ENCODE measurements at regions not wholly inside any gene's neighbourhood (a gene's known extent, or its start where the extent isn't known, plus 50 kb on each side); places are given as distances from the start of the nearest gene placed in this dataset.
A peak's percentile ranks its signal among the peaks of the same experiment; 100 is the strongest.

DNA sequence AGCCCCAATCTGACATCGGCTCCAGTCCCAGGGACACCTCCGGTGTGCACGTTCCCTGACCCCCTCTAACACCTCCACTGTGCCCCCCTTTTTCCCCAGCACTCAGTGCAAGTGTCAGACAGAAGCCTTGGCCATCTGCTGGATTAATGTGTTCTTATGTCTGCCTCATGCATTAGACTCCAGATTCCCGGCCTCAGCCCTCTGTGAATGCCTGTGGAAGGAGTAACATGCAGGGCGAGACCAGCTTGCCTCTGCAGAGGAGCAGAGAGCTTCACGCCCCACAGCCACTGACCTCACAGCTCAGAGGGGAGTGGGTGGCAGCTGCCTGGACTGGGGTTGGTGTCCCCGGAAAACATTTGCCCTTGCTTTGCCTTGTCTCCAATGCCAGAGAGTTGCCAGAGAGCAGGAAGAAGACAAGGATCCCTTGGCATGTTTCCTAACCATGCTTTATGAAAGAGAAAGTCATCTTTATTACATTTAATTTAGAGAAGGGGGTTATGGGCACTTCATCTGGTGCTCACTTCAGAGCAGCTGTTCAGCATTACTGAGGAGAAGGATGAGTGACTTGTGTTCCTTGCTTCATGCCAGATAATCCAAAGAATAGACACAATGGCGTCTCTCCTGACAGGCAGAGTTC lies 91.6 kb upstream of the CXCL12 start:
- no peak for DNase-seq (ENCODE audit: low spot score)

GRCh38 chr10:44477046-44477425 lies 92.1 kb upstream of the CXCL12 start:
- DNase-seq (ENCODE audit: low spot score) = no peak

DNA sequence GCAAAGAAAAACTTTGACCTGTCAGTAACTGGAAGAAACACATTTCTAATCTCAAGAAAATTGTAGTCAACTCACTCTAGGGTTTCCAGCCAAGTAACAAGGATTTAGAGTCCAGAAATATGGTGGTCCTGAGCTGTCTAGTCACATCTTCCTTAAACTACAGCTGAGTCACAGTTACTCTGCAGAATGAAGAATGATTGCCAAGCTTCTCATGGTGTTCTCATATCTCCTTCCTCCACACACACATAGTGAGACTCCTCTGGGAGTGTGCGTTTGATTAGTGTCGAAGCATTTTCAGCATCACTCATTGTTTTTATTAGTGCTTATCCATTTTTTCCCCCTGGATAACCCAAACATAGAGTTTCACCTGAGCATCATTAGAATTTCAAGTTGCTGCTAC lies 93.1 kb upstream of the CXCL12 start:
- DNase-seq (ENCODE audit: low spot score) = no peak

GRCh38 chr10:44478876-44479705 lies 94.2 kb upstream of the CXCL12 start:
- DNase-seq (ENCODE audit: low spot score) = peak; percentile 21

DNA sequence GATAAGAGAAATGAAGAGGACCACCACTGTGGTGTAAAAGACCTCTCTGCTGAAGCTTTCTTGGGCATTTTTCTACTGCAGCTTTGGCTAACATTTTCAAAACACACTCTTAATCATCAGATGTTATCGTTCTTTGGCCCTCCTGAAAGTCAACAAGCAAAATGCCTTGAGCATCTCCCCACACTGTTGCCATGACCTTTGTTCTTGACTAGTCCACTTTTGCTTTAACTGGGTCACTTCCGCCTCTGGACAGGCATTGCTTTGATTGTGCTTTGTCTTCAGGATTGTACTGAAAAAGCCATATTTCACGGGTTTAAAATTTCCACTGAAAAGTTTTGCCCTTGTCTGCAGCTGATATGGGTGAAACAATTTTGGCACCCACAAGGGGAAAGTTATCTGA lies 107.8 kb upstream of the CXCL12 start:
- DNase-seq (ENCODE audit: low spot score) = no peak

- DNase-seq (ENCODE audit: low spot score) = no peak
These were observed 113.3 kb upstream of the CXCL12 start for GRCh38 chr10:44498222-44498621.

DNA sequence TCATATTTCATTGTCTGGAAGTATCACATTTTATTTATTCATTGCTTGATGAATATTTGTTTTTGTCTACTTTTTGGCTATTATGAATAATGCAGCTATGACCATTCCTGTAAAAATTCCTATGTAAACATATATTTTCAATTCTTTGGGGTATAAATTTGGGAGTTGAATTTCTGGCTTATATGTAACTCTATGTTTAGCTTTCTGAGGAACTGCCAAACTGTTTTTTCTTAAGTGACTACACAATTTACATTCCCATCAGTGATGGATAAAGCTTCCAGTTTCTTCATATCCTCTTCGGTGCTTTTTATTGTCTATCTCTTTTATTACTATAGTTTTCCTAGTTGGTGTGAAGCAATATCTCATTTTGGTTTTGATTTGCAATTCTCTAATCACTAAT lies 115.6 kb upstream of the CXCL12 start:
- DNase-seq (ENCODE audit: low spot score) = no peak

- no peak for DNase-seq (ENCODE audit: low spot score)
These were observed 121.5 kb upstream of the CXCL12 start for GRCh38 chr10:44506386-44506785.

DNA sequence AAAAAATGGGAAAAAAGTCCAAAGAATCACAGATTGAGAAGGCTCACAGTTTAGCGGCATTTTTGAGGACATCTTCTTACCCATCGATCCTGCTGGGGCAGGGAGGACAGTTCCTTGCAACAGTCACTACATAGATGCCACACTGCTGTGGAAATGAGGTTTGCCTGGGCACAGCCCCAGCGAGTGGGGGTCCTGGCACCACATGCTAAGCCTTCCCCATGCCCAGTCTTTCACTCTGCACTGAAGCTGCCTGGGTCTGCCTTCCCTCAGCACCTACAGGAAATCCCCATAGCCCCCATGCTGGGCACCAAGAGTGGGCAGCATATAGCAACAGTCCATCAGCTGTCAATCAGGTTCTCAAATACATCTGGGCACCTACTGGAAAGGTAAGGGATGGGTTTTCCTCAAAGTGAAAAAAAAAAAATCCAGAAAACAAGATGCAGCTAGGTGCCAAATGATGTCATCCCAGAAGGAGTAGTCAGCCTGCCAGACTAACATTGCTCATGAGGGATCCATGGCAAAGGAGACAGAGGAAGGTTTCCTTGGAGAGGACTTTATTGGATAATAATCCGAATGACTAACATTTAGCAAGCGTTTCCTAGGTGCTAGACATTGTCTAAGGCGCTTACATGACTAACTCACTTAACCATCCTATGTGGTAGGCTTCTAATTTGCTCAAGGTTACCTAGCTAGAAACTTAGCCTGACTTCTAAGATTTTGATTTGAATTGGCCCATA lies 125.7 kb upstream of the CXCL12 start:
- DNase-seq (ENCODE audit: low spot score) = no peak

DNA sequence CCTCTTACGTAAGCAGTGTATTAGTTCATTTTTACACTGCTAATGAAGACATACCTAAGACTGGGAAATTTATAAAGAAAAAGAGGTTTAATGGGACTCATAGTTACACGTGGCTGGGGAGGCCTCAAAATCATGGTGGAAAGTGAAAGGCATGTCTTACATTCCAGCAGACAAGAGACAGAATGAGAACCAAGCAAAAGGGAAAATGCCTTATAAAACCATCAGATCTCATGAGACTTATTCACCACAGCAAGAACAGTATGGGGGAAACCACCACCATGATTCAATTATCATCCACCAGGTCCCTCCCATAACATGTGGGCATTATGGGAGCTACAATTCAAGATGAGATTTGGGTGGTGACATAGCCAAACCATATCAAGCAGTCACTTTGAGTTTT lies 126.3 kb upstream of the CXCL12 start:
- no peak for DNase-seq (ENCODE audit: low spot score)

- DNase-seq (ENCODE audit: low spot score) = no peak
These were observed 126.7 kb upstream of the CXCL12 start for GRCh38 chr10:44511601-44512000.

GRCh38 chr10:44512431-44513022 lies 127.6 kb upstream of the CXCL12 start:
- no peak for DNase-seq (ENCODE audit: low spot score)

DNA sequence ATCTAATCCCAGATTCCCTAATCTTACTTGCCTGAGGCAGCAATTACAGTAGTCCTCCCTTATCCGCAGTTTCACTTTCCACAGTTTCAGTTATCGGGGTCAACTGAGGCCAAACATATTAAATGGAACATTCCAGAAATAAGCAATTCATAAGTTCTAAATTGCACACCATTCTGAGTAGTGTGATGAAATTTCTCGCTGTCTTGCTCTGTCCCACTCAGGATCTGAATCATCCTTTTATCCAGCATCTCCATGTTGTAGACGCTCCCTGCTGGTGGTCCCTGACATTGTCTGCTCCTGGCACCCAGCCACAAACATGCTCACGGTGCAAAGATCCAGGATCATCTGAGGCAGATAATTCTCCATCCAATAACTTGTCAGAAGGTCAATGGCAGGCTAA lies 128.7 kb upstream of the CXCL12 start:
- DNase-seq (ENCODE audit: low spot score) = no peak

GRCh38 chr10:44516891-44517290 lies 132.0 kb upstream of the CXCL12 start:
- no peak for DNase-seq (ENCODE audit: low spot score)

DNA sequence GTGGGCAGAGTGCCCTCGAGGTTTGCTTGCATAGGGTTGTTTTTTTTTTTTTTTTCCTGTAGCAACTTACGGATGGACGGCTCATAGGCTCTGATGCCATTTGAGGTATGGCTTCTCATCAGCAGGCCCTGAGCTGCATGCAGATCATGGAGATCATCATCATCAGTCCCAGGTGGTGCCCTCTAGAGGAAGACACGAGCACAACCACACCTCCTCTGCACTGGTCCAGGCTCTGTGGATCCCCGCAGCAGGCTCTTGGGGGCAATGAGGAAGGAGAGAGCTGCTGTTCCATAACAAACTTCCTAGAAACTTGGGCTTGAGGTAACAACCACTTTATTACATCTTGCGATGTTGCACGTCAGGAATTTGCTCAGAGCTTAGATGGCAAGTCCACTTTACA lies 132.7 kb upstream of the CXCL12 start:
- no peak for DNase-seq (ENCODE audit: low spot score)

DNA sequence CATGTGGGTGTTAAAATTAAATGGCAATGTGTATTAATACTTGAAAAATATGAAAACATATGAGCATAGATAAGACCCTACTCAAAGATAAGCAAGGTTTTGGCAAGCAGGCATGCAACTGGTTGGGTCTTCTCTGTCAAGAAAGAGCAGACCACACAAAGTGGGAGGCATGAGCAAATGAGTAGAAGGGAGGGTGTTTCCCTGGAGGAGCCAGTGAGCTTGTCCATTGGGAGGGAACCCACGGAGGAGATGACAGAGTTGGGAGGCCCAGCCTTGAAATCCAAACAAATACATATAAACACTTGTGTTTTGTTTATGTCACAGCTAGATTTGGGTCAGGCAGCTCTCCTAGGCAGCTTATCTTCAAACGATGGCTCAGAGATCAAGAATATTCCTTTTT lies 134.5 kb upstream of the CXCL12 start:
- DNase-seq (ENCODE audit: low spot score) = no peak

- DNase-seq (ENCODE audit: low spot score) = no peak
These were observed 135.8 kb upstream of the CXCL12 start for GRCh38 chr10:44520651-44521050.

- no peak for DNase-seq (ENCODE audit: low spot score)
These were observed 154.3 kb upstream of the CXCL12 start for GRCh38 chr10:44539178-44539577.

GRCh38 chr10:44552726-44553125 lies 167.8 kb upstream of the CXCL12 start:
- DNase-seq (ENCODE audit: low spot score) = no peak

DNA sequence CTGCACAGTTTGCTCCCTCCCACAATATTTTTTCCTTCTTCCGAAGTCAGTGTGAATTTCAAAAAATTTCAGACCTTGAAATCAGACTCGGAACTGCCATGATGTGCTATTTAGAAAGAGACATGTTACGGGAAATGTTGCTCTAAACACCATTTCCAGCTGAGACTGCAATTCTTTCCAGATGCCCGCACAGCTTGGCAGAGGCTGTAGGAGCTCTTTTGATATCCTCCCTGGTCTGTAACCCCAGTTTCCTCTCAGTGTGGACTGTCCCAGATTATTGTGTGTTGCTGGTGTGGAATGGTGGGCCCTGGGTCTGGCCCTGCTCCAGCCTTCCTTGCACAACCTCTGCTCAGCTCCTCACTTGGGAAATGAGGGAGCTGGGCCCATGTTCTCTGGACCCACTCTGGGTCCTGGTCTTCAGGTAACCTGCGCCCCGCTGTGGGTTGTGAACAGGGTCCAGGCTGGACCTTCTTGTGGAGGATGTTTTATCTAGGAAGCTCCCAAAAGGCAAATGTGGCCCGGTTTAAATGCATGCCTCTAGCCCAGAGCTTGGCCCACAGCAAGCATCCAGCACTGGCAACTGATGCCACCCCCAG lies 172.8 kb upstream of the CXCL12 start:
- no peak for DNase-seq (ENCODE audit: low spot score)

DNA sequence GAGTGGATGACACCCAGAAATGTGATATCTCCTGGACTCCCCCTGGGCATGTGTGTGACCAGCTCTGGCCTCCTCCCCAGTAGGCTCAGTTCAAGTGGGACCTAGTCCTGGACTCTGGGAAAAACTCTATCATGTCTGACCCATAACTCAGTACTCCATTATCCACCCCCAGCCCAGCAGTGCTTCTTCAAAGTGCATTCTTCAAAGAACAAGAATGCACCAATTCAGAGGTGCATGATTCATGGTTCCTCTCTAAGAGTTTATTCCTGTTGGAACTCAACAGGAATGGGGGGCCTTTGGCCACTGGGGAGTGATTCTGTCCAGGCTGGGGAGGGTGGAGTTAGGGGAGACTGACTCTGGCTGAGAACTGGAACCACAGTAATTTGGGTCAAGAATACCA lies 173.6 kb upstream of the CXCL12 start:
- no peak for DNase-seq (ENCODE audit: low spot score)

DNA sequence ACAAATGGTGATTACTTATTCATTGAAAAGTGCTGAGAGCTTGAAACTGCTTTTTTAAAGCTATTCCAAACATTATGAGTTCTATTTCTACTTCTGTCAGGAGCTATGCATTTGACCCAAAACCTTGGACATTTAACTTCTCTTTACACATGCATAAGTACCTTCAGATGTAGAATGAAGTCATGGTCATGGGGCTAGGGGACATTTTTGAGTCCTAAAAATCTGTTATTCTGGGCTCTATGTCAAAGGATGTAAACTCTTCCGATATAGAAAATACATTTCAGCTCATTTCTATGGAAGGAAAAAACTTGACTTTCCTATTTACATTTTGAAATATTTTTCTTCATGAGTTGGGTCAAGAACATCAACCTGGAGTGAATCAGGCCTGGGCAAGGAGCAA lies 179.5 kb upstream of the CXCL12 start:
- no peak for DNase-seq (ENCODE audit: low spot score)
